BE2C (cell line): ENCODE measurements at regions not wholly inside any gene's neighbourhood (a gene's known extent, or its start where the extent isn't known, plus 50 kb on each side); places are given as distances from the start of the nearest gene placed in this dataset.

Experiments used
- DNase-seq: peaks from one replicate; pipeline ENCODE4 v3.0.0-alpha.2; 2020
- H3K27me3 ChIP-seq: fragments of 250-450 bp; sonication (Bioruptor Pico); 2 replicates; pipeline ENCODE4 v1.5.1; 2020; ENCODE audit warnings: mild to moderate bottlenecking
- H3K36me3 ChIP-seq: fragments of 250-450 bp; sonication (Bioruptor Pico); 2 replicates; pipeline ENCODE4 v1.5.1; 2020; ENCODE audit warnings: mild to moderate bottlenecking
- H3K4me1 ChIP-seq: fragments of 250-450 bp; sonication (Bioruptor Pico); 2 replicates; pipeline ENCODE4 v1.5.1; 2020
- H3K4me3 ChIP-seq: 2 replicates; pipeline ENCODE4 v1.5.1; 2011; ENCODE audit warnings: low read depth, low read length
- H3K9me3 ChIP-seq: fragments of 250-450 bp; sonication (Bioruptor Pico); 2 replicates; pipeline ENCODE4 v1.5.1; 2020
- CTCF ChIP-seq: IDR thresholded peaks from 2 replicates; pipeline ENCODE4 v1.5.1; 2012; ENCODE audit warnings: mild to moderate bottlenecking, low read depth, low read length

GRCh38 chrX:38856670-38857265 lies 55.5 kb downstream of the MID1IP1 start:
- no peak for TF ChIP-seq CTCF
- no peaks in the 10 kb centered on the region for H3K4me1 ChIP-seq
- H3K27me3 ChIP-seq, result no peaks in the 10 kb centered on the region
- no peak for DNase-seq
- no peak overlapping the region for H3K4me3 ChIP-seq
- H3K36me3 ChIP-seq, result no peaks in the 10 kb centered on the region
- no peaks in the 10 kb centered on the region for H3K9me3 ChIP-seq

GRCh38 chrX:38857736-38858523 lies 56.7 kb downstream of the MID1IP1 start:
- H3K36me3 ChIP-seq, result no peaks in the 10 kb centered on the region
- no peak overlapping the region for H3K4me3 ChIP-seq
- no peaks in the 10 kb centered on the region for H3K9me3 ChIP-seq
- H3K27me3 ChIP-seq, result no peaks in the 10 kb centered on the region
- H3K4me1 ChIP-seq, result no peaks in the 10 kb centered on the region
- no peak for DNase-seq
- TF ChIP-seq CTCF, result no peak

- no peaks in the 10 kb centered on the region for H3K4me1 ChIP-seq
- no peak for TF ChIP-seq CTCF
- no peaks in the 10 kb centered on the region for H3K9me3 ChIP-seq
- H3K4me3 ChIP-seq, result no peak overlapping the region
- peak; percentile 5 for DNase-seq
- no peaks in the 10 kb centered on the region for H3K36me3 ChIP-seq
- no peaks in the 10 kb centered on the region for H3K27me3 ChIP-seq
Measured at GRCh38 chrX:38859602-38860001, 58.3 kb downstream of the MID1IP1 start.

GRCh38 chrX:38860106-38861013 lies 59.1 kb downstream of the MID1IP1 start:
- Histone ChIP-seq H3K4me3 (no peak overlapping the region), H3K4me1 (no peaks in the 10 kb centered on the region), H3K27me3 (no peaks in the 10 kb centered on the region), H3K36me3 (no peaks in the 10 kb centered on the region), H3K9me3 (no peaks in the 10 kb centered on the region)
- no peak for TF ChIP-seq CTCF
- DNase-seq, result no peak

GRCh38 chrX:38861489-38861888 lies 60.2 kb downstream of the MID1IP1 start:
- Histone ChIP-seq H3K9me3 (no peaks in the 10 kb centered on the region), H3K36me3 (no peaks in the 10 kb centered on the region), H3K4me3 (no peak overlapping the region), H3K27me3 (no peaks in the 10 kb centered on the region), H3K4me1 (no peaks in the 10 kb centered on the region)
- no peak for TF ChIP-seq CTCF
- no peak for DNase-seq
